Panc1 (cell line): ENCODE measurements at regions not wholly inside any gene's neighbourhood (a gene's known extent, or its start where the extent isn't known, plus 50 kb on each side); places are given as distances from the start of the nearest gene placed in this dataset.

Experiments
- CTCF ChIP-seq: fragments of 450-650 bp; IDR thresholded peaks from 2 replicates; pipeline ENCODE4 v1.5.1; 2017; ENCODE audit warnings: mild to moderate bottlenecking
- TCF7L2 ChIP-seq: IDR thresholded peaks from 2 replicates; pipeline ENCODE4 v1.6.1; 2011; ENCODE audit warnings: mild to moderate bottlenecking, low read depth, low read length, inconsistent platforms

GRCh38 chr18:23314672-23315071 lies 138.4 kb upstream of the RIOK3 start:
- TF ChIP-seq TCF7L2, result no peak
- TF ChIP-seq CTCF, result no peak
